ACHN (cell line): ENCODE measurements at regions not wholly inside any gene's neighbourhood (a gene's known extent, or its start where the extent isn't known, plus 50 kb on each side); places are given as distances from the start of the nearest gene placed in this dataset.
"Not testable (repeated sequence)": the region's sequence is repeated elsewhere in the genome, so short reads cannot be mapped to it uniquely, and the experiment has no call there.

Experiments used
- DNase-seq: peaks from one replicate; pipeline ENCODE4 v3.0.0-alpha.2; 2015
- in situ Hi-C: cut with HindIII; loops from 2 replicates; pipeline ENCODE4 v1.10.0; 2017; ENCODE audit warnings: low sequenced_read_pairs, low pct_ligation_motif_present, low pct_unique_long_range_greater_than_20kb

DNA sequence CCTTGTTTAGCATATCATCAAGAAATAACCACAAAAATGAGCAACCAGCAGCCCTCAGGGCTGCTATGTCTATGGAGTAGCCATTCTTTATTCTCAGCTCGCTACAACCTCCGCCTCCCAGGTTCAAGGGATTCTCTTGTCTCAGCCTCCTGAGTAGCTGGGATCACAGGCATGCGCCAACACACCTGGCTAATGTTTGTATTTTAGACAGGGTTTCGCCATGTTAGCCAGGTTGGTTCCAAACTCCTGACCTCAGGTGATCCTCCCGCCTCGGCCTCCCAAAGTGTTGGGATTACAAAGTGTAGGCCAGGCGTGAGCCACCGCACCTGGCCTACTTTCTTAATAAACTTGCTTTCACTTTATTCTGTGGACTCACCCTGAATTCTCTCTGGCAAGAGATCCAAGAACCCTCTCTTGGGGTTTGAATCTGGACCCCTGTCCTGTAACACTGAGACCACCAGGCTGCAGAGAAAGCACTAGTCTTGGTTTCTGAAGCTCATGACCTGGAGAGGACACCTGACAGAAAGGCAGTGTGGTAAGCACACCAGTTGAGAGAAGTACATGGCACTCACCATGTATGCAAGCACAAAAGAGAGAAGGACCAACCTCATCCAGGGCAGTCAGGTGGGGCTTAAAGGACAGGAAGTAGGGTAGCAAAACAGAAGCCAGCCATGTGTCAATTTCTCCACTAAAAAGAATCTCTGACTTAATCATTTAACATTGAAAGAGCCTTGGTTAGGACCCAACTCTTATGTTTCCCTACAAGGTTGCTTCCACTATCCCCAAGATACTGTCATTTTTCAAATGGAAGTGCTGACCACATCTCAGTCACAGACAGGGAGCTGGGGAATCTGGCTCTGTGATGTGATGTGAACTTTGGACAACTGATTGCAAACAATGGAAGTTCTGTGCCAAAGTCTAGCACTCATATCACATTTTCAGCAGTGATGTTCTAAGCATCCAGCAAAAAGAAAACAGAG lies 97.4 kb upstream of the DST start:
- no peak for DNase-seq
- in situ Hi-C loops, result no loop called here

GRCh38 chr6:56736804-56737203 lies 94.1 kb upstream of the DST start:
- in situ Hi-C loops, result no loop called here
- DNase-seq, result no peak

DNA sequence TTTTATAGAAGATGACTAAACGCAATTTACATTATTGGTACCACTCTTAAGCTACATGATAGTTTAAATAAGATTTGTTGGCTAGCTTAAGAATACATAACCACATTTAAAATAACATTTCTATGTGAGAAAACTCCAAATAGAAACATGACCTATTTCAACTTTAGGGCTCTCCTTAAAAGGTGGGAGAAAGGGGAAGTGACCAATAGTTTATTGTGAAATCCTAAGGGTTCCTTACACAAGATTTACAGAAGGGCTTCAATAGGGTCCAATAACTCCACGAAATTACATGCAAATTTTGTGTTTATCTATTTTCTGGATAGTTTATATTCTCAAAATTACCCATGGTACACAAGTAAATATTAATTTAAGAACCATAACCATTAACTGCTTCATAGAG lies 91.6 kb upstream of the DST start:
- in situ Hi-C loops, result no loop called here
- no peak for DNase-seq

DNA sequence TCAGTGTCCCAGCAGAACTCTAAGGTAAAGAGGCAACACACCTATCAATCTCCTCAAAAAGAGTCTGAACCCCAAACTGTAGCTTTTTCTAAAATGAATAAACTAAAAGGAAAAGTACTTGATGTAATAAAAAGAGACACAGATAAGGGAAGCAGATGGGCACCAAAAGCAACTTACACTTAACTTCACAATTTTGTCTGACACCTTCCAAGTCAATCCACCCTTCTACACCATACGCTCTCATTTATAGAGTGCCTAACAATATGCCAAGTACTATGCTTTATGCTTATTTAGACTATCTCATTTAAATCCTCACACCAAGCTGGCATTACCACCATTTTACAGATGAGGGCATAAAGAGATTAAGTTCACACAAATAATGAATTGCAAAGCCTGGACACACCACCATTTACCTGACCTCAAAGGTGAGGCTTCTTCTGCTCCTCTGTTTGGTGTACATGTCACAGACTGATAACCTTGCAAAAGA lies 90.6 kb upstream of the DST start:
- in situ Hi-C loops, result no loop called here
- no peak for DNase-seq

DNA sequence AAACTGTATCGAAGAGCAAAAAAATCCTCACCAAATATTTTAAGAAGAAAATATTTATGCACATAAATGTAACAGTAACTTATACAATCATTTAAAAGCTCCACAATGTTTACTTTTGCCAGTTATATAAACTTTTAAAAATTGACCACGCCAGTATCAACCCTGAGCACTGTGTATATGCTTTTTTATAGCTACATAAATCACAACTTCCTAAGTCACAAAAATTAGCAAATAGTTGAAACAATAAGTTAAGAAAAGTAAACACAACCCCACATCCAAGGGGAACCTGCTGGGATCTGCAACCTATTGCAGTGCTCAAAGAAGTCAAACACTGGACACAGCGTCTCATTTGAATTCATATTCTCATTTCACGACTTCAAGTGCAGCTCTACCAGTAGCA lies 89.8 kb upstream of the DST start:
- in situ Hi-C loops, result no loop called here
- DNase-seq, result no peak

- in situ Hi-C loops, result no loop called here
- DNase-seq, result peak; percentile 38
These were observed 88.2 kb upstream of the DST start for GRCh38 chr6:56730663-56731529.

DNA sequence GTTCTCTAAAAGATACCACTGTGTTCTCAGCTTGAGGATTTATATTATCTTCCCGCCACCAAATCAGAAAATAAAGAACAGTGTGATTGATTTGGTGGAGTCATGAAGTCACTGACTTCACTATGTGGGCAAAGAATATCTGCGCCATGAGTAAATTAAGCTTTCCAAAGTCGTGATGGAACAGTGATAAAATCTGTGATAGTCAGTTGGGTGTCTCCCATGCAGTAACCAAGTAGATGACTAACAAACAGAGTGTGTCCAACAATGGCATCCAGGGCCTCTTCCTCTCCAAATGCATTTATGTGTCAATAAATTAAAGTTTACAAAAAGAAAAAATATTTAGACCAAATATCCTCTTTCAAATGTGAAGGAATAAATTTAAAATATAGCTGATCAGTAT lies 87.0 kb upstream of the DST start:
- in situ Hi-C loops, result no loop called here
- no peak for DNase-seq

DNA sequence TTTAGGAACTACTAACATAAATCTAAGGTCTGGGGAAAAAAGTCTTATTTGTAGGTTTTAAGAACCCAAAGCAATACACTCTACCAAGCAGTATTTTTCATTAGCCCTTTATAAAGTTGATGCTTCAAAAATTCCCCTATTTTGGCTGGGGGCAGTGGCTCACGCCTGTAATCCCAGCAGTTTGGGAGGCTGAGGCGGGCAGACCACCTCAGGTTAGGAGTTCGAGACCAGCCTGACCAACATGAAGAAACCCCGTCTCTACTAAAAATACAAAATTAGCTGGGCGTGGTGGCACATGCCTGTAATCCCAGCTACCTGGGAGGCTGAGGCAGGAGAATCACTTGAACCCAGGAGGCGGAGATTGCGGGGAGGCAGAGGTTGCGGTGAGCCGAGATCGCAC lies 86.5 kb upstream of the DST start:
- DNase-seq, in situ Hi-C loops: not testable (repeated sequence)

DNA sequence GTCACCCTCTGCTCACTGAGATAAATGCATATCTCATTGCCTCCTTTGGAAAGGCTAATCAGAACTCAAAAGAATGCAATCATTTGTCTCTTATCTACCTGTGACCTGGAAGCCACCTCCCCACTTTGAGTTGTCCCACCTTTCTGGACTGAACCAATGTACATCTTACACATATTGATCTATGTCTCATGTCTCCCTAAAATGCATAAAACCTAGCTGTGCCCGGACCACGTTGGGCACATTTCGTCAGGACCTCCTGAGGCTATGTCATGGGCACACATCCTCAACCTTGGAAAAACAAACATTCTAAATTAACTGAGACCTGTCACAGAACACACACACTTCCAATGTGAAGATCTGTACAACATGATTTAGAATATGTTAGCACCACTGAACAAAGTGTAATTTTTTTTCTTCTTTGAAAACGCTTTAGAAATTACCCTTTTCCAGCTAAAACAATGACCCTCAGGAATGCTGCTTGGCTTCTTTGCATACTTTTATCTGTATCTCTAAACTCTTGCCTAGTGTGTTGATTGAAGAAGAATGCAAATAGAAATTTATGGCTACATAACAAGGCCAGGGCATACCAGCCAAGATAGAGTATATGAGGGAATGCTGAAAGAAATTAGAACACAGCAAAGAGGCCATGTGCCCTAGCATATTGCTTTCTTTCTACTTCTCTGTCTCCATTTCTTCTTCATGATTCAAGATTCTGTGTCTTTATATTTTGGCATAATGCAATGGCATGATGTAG lies 84.6 kb upstream of the DST start:
- in situ Hi-C loops, result no loop called here
- no peak for DNase-seq

GRCh38 chr6:56725254-56725653 lies 82.6 kb upstream of the DST start:
- in situ Hi-C loops, result no loop called here
- DNase-seq, result no peak

DNA sequence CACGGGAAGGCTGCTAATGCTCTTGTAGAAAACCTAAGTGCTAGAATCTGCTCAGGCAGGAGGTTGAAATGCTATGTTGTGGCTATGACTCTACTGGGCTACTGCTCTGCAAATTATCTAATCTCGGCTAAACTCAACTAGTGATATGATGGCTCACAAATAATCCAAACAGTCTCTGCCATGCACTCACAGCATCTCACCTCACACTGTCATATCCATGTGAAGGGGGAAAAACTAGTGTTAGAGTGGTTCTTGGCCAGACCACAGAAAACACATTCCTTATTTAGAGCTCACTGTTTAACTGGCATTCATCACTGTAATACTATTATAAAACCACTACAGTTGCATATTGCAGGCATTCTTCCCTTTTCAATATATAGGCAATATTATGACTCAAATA lies 81.8 kb upstream of the DST start:
- no peak for DNase-seq
- in situ Hi-C loops, result no loop called here

GRCh38 chr6:56720882-56721281 lies 78.2 kb upstream of the DST start:
- in situ Hi-C loops, result no loop called here
- no peak for DNase-seq

GRCh38 chr6:56720202-56720601 lies 77.5 kb upstream of the DST start:
- in situ Hi-C loops, DNase-seq: not testable (repeated sequence)

GRCh38 chr6:56719315-56720058 lies 76.8 kb upstream of the DST start:
- DNase-seq, in situ Hi-C loops: not testable (repeated sequence)

DNA sequence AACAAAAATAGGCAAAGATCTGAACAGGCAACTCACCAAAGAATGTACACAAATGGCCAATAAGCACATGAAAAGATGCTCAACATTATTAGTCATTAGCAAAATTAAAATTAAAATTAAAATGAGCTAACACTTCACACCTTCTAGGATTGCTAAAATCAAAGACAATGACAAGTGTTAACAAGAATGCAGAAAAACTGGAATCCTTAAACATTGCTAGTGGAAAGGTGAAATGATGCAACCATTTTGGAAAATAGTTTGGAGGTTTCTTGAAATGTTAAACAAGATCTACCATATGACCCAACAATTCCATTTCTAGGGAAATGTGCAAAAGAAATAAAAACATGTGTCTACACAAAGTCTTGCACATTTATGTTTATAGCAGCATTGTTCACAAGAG lies 75.5 kb upstream of the DST start:
- no peak for DNase-seq
- in situ Hi-C loops, result no loop called here

GRCh38 chr6:56716229-56716628 lies 73.5 kb upstream of the DST start:
- DNase-seq, result no peak
- in situ Hi-C loops, result no loop called here

DNA sequence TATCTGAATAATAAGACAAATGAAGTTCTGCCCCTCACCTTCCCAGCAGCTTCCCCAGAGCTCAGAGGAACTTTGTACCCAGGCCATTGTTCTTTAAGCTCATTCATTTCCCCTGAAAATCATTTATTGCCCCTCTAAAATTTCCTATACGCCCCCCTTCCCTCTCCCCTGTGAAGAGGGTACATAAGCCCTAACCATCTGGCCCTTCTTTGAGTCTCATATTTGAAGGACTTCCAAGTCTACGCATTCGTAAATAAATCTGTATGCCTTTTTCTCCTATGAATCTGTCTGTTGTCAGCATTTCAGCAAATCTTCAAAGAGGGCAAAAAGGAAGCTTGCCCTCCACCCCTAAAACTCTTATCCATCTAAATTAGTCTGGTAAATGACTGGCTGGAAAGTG lies 73.1 kb upstream of the DST start:
- in situ Hi-C loops, result no loop called here
- no peak for DNase-seq

- peak; percentile 84 for DNase-seq
- in situ Hi-C loops, result no loop called here
These were observed 72.3 kb upstream of the DST start for GRCh38 chr6:56714982-56715456.
